UCSD-AML1 (cell line): ENCODE measurements at regions not wholly inside any gene's neighbourhood (a gene's known extent, or its start where the extent isn't known, plus 50 kb on each side); places are given as distances from the start of the nearest gene placed in this dataset.
A peak's percentile ranks its signal among the peaks of the same experiment; 100 is the strongest.

Source experiments
- DNase-seq: peaks from one replicate; lab custom pipeline; 2025; ENCODE audit not compliant: unreplicated experiment; lab: John Stamatoyannopoulos, UW

DNA sequence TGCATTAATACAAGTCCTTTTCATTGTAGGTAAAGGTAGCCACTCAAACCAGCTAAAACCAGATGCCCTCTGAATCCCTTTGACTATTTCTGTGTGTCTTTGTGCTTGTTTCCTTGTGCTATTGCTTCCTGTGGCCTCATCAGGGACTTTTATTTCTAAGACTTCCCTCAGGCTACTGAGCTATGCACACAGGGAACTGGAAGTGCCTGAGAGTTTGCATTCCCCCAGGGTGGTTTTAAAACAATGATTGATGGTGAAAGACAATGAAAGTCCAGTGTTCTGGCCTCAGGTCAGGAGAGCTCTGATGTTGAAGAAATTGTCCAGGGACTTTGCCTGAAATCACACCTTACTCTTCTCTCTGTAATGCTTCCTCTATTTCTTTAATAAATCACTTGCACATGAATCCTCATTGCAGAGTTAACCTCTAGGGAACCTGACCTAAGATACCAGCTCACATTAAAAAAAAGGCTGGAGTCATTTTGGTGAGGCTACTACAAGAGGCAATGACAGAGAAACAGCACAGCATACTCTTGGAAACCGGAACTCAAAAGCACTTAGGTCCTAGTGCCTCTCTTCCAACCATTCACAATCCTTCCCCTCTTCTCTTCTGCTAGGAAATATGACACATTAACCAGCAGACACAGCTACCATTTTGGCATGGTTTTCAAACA is 158.1 kb upstream of the NREP start:
- no peak for DNase-seq

DNA sequence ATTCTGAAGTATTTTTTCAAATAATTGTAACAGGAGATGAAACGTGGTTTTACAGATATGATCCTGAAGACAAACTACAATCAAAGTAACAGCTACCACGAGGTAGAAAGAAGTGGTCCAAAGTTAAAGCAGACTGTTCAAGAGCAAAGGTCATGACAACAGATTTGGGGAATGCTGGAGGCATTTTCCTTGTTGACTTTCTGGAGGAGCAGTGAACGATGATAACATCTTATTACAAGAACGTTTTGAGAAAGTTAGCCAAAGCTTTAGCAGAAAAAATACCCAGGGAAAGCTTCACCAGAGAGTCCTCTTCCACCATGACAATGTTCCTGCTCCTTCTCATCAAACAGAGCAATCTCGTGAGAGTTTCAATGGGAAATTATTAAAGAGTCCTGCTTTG is 145.4 kb upstream of the NREP start:
- DNase-seq, result no peak

DNA sequence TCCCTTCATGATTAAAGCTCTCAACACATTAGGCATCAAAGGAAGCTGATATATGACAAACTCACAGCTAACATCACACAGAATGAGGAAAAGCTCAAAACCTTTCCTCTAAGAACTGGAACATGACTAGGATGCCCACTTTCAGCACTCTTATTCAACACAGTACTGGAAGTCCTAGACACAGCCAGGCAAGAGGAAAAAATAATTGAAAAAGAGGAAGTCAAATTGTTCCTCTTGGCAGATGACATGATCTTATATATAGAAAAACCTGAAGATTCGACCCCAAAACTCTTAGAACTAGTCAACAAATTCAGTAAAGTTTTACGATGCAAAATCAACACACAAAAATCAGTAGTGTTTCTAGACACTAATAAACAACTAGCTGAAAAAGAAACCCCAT is 144.3 kb upstream of the NREP start:
- no peak for DNase-seq

DNA sequence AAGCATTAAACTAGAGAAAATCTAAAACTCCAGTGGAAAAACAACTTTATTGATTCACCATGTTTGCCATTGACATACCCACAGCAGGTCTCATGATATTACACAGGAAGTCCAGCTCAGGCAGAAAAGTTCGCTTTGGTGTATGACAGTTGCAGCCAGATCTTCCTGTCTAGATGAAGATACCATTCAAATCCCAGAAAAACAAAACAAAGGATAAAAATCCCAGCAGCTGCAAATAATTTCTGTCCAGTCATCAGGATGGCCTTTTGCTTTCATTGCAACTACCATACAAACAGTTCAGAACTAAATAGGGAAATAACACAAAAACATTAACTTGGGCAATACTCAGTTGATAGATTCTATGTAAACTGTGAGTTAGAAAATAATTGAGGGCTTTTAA is 136.0 kb upstream of the NREP start:
- DNase-seq, result no peak

- no peak for DNase-seq
Measured at GRCh38 chr5:111887706-111888105, 130.7 kb upstream of the NREP start.

GRCh38 chr5:111869681-111870080 is 112.7 kb upstream of the NREP start:
- DNase-seq, result no peak

DNA sequence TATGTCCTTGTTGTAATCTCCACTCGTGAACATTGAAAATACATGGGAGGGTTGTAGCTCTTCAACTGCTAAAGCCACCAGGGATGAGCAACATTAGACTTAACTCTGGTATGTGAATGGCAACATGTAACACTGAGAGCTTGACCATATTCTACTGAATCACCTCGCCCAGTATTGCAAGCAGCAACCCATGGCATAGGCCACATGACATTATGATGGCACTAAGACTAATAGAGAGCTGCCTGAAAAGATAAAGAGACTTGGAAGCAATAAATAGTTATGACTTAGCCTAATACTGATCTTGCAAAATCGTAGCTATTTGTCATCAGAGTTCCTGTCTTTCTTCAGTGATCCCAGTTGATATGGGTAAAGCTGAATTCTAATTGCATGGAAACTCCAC is 108.4 kb upstream of the NREP start:
- DNase-seq, result no peak

GRCh38 chr5:111863801-111864200 is 106.8 kb upstream of the NREP start:
- DNase-seq, result no peak

GRCh38 chr5:111859533-111860270 is 102.7 kb upstream of the NREP start:
- no peak for DNase-seq

- no peak for DNase-seq
Measured at GRCh38 chr5:111859031-111859430, 102.0 kb upstream of the NREP start.

- DNase-seq, result no peak
Measured at GRCh38 chr5:111857623-111858022, 100.6 kb upstream of the NREP start.

DNA sequence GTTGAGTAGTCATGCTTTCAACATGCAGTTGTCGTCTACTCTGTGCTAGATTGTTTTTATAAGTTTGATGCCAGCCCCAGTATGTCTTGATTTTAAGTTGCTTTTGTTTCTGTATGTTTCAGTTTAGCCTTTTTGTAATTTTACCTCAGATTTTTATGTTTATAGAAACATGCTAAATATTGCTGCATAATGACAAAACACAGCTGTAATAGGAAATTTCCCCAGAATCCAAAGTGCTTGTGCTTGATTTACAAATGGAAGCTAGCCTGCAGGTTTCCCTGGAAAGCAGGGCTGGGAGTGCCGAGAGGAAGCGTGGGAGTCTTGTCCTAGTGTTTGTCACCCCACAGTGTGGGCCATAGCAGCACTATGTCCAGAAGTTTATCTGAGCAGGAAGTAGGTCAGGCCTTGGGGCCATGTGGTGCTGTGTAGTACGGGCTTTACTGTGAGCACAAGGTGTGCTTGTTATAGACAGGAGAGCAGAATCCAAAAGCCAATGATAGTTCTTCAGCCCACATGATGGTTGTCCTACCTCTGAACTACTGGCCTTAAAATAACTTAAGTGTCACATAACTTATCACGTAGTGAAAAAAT is 100.0 kb upstream of the NREP start:
- DNase-seq, result peak; percentile 14

- DNase-seq, result no peak
Measured at GRCh38 chr5:111855356-111855755, 98.4 kb upstream of the NREP start.

DNA sequence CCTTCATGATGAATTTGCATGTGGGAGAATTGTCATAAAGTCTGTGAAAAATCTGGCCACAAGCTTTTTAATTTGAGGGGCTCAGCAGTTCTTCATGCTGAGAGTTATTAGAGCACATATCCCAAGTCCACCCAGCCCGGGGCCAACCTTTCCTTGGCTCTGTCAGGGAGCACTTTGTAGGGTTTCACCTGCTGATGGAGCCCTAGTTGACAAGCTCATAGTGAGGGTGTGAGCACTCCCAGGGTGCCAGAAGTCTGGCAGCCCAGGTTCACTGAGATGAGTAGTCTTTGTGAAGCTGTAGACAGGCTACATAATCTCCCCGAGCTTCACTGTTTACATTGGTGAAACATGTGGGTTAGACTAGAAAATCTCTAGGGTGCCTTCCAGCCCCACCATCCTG is 97.2 kb upstream of the NREP start:
- no peak for DNase-seq

DNA sequence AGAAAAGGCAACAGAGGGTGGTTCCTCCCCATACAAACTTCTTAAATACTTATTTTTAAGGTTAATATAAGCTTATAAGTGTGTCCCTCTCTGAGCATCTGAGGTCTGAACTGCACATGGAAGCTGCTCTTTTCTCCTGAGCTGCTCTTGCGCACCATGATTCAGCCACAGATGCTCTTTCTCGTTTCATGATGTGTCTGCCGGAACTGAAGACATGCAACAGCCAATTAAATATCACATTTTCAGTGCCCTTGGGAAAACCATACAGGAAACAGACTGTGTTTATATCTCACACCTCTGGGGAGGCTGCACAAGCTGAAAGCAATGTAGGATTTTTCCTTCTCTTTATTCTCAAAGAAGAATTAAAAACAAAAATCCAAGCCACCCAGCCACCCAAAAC is 96.8 kb upstream of the NREP start:
- DNase-seq, result no peak

- no peak for DNase-seq
Measured at GRCh38 chr5:111851631-111852548, 94.9 kb upstream of the NREP start.

DNA sequence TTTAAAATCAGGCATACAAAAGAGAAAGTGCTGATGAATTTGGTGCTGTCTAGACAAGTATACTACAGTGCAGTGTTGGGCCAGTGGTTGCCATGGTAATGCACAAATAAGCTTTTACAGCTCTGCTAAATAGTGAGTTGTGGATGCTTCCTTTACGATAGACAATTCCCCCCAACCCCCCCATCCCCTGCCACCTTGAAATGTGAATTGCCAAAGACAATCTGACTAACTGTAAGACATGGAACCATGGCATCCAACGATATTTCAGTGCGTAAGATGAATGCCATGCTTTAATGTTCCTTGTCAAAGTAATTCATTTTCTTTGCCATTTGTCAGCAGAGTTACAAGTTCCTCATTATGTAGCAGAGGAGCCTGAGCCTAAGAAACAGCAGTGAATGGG is 91.5 kb upstream of the NREP start:
- DNase-seq, result no peak

DNA sequence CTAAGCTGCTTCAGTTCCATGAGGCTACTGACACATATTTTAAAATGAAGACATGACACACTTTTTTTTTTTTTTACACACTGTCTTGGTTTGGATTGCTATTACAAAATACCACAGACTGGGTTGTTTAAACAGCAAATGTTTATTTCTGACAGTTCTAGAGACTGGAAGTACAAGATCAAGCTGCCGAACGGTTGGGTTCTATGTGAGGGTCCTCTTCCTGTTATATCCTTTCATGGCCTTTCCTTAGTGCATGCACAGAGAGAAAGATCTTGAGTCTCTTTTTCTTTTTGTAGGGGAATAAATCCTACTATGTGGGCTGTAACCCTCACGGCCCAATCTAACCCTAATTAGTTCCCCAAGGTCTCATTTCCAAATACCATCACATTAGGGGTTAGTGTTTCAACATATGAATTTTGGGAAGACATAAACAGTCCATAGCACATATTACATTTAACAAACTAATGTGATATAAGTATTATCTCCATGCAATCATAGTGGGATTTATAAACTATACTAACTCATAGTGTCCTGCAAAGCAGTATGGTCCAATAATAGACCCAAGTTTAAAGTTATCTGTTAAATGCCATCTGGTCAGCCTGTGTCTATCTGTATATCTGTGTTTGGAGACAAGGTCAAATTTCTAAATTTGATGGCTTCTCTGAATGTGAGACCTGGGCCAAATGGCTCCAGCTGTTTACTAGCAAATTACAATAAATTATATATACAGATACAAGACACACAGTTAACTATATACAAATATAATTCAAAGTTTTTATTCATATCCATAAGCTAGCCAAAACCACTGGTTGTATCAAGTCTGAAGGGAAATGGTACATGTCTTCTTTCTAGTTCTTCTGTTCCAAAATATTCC is 90.3 kb upstream of the NREP start:
- no peak for DNase-seq

- no peak for DNase-seq
Measured at GRCh38 chr5:111840036-111840674, 83.2 kb upstream of the NREP start.

DNA sequence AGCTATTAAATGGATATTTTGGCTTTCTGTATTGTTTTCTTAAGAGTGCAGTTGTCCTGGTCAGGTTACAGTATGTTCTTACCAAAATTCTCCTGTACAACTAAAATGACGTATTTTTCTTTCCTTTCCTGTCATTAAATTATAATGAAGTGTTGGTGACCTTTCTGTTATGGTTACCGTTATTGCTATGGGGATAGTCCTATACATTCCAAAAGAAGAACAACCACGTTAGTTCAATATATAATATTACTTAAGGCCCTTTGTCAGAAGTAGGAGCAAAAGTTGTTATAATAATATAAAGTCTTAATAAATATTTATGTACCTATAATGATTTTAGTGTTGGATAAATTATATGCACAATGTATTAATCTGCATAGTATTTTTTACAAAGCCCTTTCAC is 82.4 kb upstream of the NREP start:
- DNase-seq, result no peak
